ENCODE measurements at regions not wholly inside any gene's neighbourhood (a gene's known extent, or its start where the extent isn't known, plus 50 kb on each side); places are given as distances from the start of the nearest gene placed in this dataset.
A peak's percentile ranks its signal among the peaks of the same experiment; 100 is the strongest.

GRCh38 chr3:14300721-14301399 is 101.5 kb upstream of the SLC6A6 start:
- Histone ChIP-seq H3K27me3 (ENCODE audit: control insufficient read depth, insufficient read depth, low read length) (peaks cover 6% of the 10 kb centered on the region), H3K4me3 (ENCODE audit: low read depth, low read length) (no peak overlapping the region), H3K36me3 (ENCODE audit: control insufficient read depth, insufficient read depth, low read length) (no peaks in the 10 kb centered on the region)
- no peak for DNase-seq (ENCODE audit: low read depth)
- TF ChIP-seq CTCF (IDR thresholded peaks at IDR 0.05; ENCODE audit: insufficient read depth, low read length, severe bottlenecking), result no peak
- peak; percentile 72 for FAIRE-seq

- no peak for TF ChIP-seq CTCF (IDR thresholded peaks at IDR 0.05; ENCODE audit: insufficient read depth, low read length, severe bottlenecking)
- no peak overlapping the region for H3K4me3 ChIP-seq (ENCODE audit: low read depth, low read length)
- DNase-seq (ENCODE audit: low read depth) (peak; percentile 45), FAIRE-seq (no peak)
- H3K27me3 ChIP-seq (ENCODE audit: control insufficient read depth, insufficient read depth, low read length), result peaks cover 6% of the 10 kb centered on the region
- no peaks in the 10 kb centered on the region for H3K36me3 ChIP-seq (ENCODE audit: control insufficient read depth, insufficient read depth, low read length)
These were observed 100.8 kb upstream of the SLC6A6 start for GRCh38 chr3:14301558-14301957.

- no peak for FAIRE-seq
- no peak for DNase-seq (ENCODE audit: low read depth)
These were observed 98.9 kb upstream of the SLC6A6 start for GRCh38 chr3:14303336-14304100.

GRCh38 chr3:14304101-14305045 is 98.0 kb upstream of the SLC6A6 start:
- no peak for TF ChIP-seq CTCF (IDR thresholded peaks at IDR 0.05; ENCODE audit: insufficient read depth, low read length, severe bottlenecking)
- peak; percentile 58 for DNase-seq (ENCODE audit: low read depth)
- no peaks in the 10 kb centered on the region for H3K36me3 ChIP-seq (ENCODE audit: control insufficient read depth, insufficient read depth, low read length)
- peaks cover 6% of the 10 kb centered on the region for H3K27me3 ChIP-seq (ENCODE audit: control insufficient read depth, insufficient read depth, low read length)
- peak; percentile 64 for FAIRE-seq
- H3K4me3 ChIP-seq (ENCODE audit: low read depth, low read length), result no peak overlapping the region

More at GRCh38 chr3:14303336-14304100, 98.9 kb upstream of the SLC6A6 start:
- no peak for TF ChIP-seq CTCF (IDR thresholded peaks at IDR 0.05; ENCODE audit: insufficient read depth, low read length, severe bottlenecking)
- peaks cover 6% of the 10 kb centered on the region for H3K27me3 ChIP-seq (ENCODE audit: control insufficient read depth, insufficient read depth, low read length)
- H3K4me3 ChIP-seq (ENCODE audit: low read depth, low read length), result no peak overlapping the region
- no peaks in the 10 kb centered on the region for H3K36me3 ChIP-seq (ENCODE audit: control insufficient read depth, insufficient read depth, low read length)

- no peaks in the 10 kb centered on the region for H3K36me3 ChIP-seq (ENCODE audit: control insufficient read depth, insufficient read depth, low read length)
- DNase-seq (ENCODE audit: low read depth), result no peak
- no peak overlapping the region for H3K4me3 ChIP-seq (ENCODE audit: low read depth, low read length)
- TF ChIP-seq CTCF (IDR thresholded peaks at IDR 0.05; ENCODE audit: insufficient read depth, low read length, severe bottlenecking), result no peak
- FAIRE-seq, result no peak
- H3K27me3 ChIP-seq (ENCODE audit: control insufficient read depth, insufficient read depth, low read length), result peaks cover 7% of the 10 kb centered on the region
These were observed 97.1 kb upstream of the SLC6A6 start for GRCh38 chr3:14305324-14305723.
